Thyroid gland (tissue), 4 donors: ENCODE measurements at regions not wholly inside any gene's neighbourhood (a gene's known extent, or its start where the extent isn't known, plus 50 kb on each side); places are given as distances from the start of the nearest gene placed in this dataset.

Experiments
- CTCF ChIP-seq, 6 experiments: fragments of 200-600 bp in 3 of 6; fragments of 450-650 bp in 3 of 6; sonication (generic) in 3 of 6; IDR thresholded peaks; one replicate each; pipeline ENCODE4 v1.5.1; 2016 to 2019; ENCODE audit warnings: antibody characterized with exemption in 6 of 6, mild to moderate bottlenecking in 2 of 6, inconsistent platforms in 1 of 6, moderate library complexity in 1 of 6
- POLR2A ChIP-seq, 2 donors: fragments of 450-650 bp; IDR thresholded peaks; one replicate each; pipeline ENCODE4 v1.6.1; 2017; ENCODE audit warnings: antibody characterized with exemption in 2 of 2, mild to moderate bottlenecking in 2 of 2, moderate library complexity in 1 of 2

GRCh38 chr7:155193716-155194115, 104.0 kb upstream of the INSIG1 start:
- TF ChIP-seq POLR2A (IDR thresholded peaks at IDR 0.05) (no peak), CTCF (IDR thresholded peaks at IDR 0.05) (no peak)
